Umbilical cord (tissue), 1 donor: ENCODE measurements at regions not wholly inside any gene's neighbourhood (a gene's known extent, or its start where the extent isn't known, plus 50 kb on each side); places are given as distances from the start of the nearest gene placed in this dataset.

ENCODE experiments used
- DNase-seq: peaks from one replicate; pipeline ENCODE4 v3.0.0-alpha.2; 2015; ENCODE audit warnings: low spot score

GRCh38 chr9:10674586-10674985 lies 61.8 kb upstream of the PTPRD start:
- no peak for DNase-seq

- no peak for DNase-seq
Measured at GRCh38 chr9:10678010-10678409, 65.2 kb upstream of the PTPRD start.

GRCh38 chr9:10678790-10679189 lies 66.0 kb upstream of the PTPRD start:
- DNase-seq: no peak

- no peak for DNase-seq
Measured at GRCh38 chr9:10686943-10687342, 74.1 kb upstream of the PTPRD start.

GRCh38 chr9:10690546-10690945 lies 77.7 kb upstream of the PTPRD start:
- no peak for DNase-seq

GRCh38 chr9:10697044-10697443 lies 84.2 kb upstream of the PTPRD start:
- DNase-seq: no peak

- DNase-seq: peak; percentile 26
Measured at GRCh38 chr9:10700291-10700690, 87.5 kb upstream of the PTPRD start.

GRCh38 chr9:10700915-10701314 lies 88.1 kb upstream of the PTPRD start:
- no peak for DNase-seq

- no peak for DNase-seq
Measured at GRCh38 chr9:10701906-10702305, 89.1 kb upstream of the PTPRD start.

GRCh38 chr9:10703139-10703538 lies 90.3 kb upstream of the PTPRD start:
- DNase-seq: no peak

- DNase-seq: peak; percentile 3
Measured at GRCh38 chr9:10704720-10705119, 91.9 kb upstream of the PTPRD start.

GRCh38 chr9:10705383-10705782 lies 92.6 kb upstream of the PTPRD start:
- DNase-seq: no peak

- no peak for DNase-seq
Measured at GRCh38 chr9:10706788-10707187, 94.0 kb upstream of the PTPRD start.

- no peak for DNase-seq
Measured at GRCh38 chr9:10721301-10721700, 108.5 kb upstream of the PTPRD start.

GRCh38 chr9:10729213-10729612 lies 116.4 kb upstream of the PTPRD start:
- DNase-seq: no peak

GRCh38 chr9:10744669-10745068 lies 131.9 kb upstream of the PTPRD start:
- DNase-seq: no peak

- no peak for DNase-seq
Measured at GRCh38 chr9:10753474-10753873, 140.7 kb upstream of the PTPRD start.

GRCh38 chr9:10764481-10764880 lies 151.7 kb upstream of the PTPRD start:
- DNase-seq: no peak

- DNase-seq: no peak
Measured at GRCh38 chr9:10773136-10773535, 160.3 kb upstream of the PTPRD start.

- DNase-seq: no peak
Measured at GRCh38 chr9:10774051-10774450, 161.2 kb upstream of the PTPRD start.

- no peak for DNase-seq
Measured at GRCh38 chr9:10785255-10785654, 172.5 kb upstream of the PTPRD start.

GRCh38 chr9:10793306-10793705 lies 180.5 kb upstream of the PTPRD start:
- no peak for DNase-seq

- DNase-seq: no peak
Measured at GRCh38 chr9:10804486-10804885, 191.7 kb upstream of the PTPRD start.

- DNase-seq: no peak
Measured at GRCh38 chr9:10806868-10807267, 194.1 kb upstream of the PTPRD start.

- DNase-seq: no peak
Measured at GRCh38 chr9:10818206-10818605, 205.4 kb upstream of the PTPRD start.
